Neuron (in vitro differentiated cells): ENCODE measurements at regions not wholly inside any gene's neighbourhood (a gene's known extent, or its start where the extent isn't known, plus 50 kb on each side); places are given as distances from the start of the nearest gene placed in this dataset.

Experiments used
- H2AFZ ChIP-seq: one replicate; pipeline ENCODE4 v1.6.1; 2013; ENCODE audit warnings: low read depth, mild to moderate bottlenecking, inconsistent platforms, low read length, moderate library complexity
- H3K27me3 ChIP-seq: one replicate; pipeline ENCODE4 v1.6.1; 2013; ENCODE audit warnings: low read length; ENCODE audit not compliant: insufficient read depth
- H3K36me3 ChIP-seq: one replicate; pipeline ENCODE4 v1.6.1; 2013; ENCODE audit warnings: low read length; ENCODE audit not compliant: insufficient read depth
- H3K4me1 ChIP-seq: one replicate; pipeline ENCODE4 v1.6.1; 2013; ENCODE audit warnings: low read length; ENCODE audit not compliant: insufficient read depth
- H3K4me3 ChIP-seq: 2 replicates; pipeline ENCODE4 v1.5.1; 2013; ENCODE audit warnings: mild to moderate bottlenecking, low read length, moderate library complexity
- H3K9me3 ChIP-seq: one replicate; pipeline ENCODE4 v1.6.1; 2013; ENCODE audit warnings: low read length

- Histone ChIP-seq H2AFZ (no peak overlapping the region), H3K9me3 (no peaks in the 10 kb centered on the region), H3K36me3 (no peaks in the 10 kb centered on the region), H3K4me3 (no peak overlapping the region), H3K4me1 (no peaks in the 10 kb centered on the region), H3K27me3 (no peaks in the 10 kb centered on the region)
Observed at GRCh38 chr7:131893631-131894340, 337.4 kb upstream of the PODXL start.

GRCh38 chr7:131890176-131890575, 333.7 kb upstream of the PODXL start:
- H3K4me1 ChIP-seq = no peaks in the 10 kb centered on the region
- no peak overlapping the region for H2AFZ ChIP-seq
- no peaks in the 10 kb centered on the region for H3K27me3 ChIP-seq
- H3K9me3 ChIP-seq = peaks cover 3% of the 10 kb centered on the region
- no peak overlapping the region for H3K4me3 ChIP-seq
- no peaks in the 10 kb centered on the region for H3K36me3 ChIP-seq

DNA sequence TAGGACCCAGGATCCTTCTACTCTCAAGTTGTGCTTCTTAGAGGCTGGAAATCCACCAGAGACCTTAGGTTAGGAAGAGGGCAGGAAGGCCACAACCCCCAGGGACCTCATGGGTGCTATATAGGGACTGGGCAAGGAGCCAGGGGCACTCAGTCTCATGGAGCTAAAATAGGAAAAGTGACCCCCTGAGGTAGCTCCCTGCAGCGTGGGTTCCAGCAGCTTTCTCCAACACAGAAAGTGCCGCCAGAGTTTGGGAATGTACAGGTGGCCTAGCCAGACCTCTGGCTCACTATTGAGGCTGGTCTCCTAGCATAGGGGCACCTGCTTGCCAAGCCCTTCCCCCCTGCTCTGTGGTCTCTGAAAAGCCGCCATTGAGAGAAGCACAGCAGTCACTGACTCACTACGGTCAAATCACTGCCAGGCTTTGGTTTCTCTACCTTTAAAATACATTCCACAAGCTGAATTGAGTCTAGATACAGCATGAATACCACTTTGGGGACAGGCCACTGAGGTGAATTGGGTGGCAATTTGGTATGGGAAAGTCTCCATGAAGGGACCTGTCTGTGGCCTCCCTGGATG, 333.2 kb upstream of the PODXL start:
- H3K9me3 ChIP-seq = peaks cover 3% of the 10 kb centered on the region
- no peaks in the 10 kb centered on the region for H3K4me1 ChIP-seq
- H3K36me3 ChIP-seq = no peaks in the 10 kb centered on the region
- no peak overlapping the region for H3K4me3 ChIP-seq
- no peak overlapping the region for H2AFZ ChIP-seq
- no peaks in the 10 kb centered on the region for H3K27me3 ChIP-seq

- Histone ChIP-seq H3K27me3 (no peaks in the 10 kb centered on the region), H3K4me1 (no peaks in the 10 kb centered on the region)
Observed at GRCh38 chr7:131883769-131884168, 327.3 kb upstream of the PODXL start.

DNA sequence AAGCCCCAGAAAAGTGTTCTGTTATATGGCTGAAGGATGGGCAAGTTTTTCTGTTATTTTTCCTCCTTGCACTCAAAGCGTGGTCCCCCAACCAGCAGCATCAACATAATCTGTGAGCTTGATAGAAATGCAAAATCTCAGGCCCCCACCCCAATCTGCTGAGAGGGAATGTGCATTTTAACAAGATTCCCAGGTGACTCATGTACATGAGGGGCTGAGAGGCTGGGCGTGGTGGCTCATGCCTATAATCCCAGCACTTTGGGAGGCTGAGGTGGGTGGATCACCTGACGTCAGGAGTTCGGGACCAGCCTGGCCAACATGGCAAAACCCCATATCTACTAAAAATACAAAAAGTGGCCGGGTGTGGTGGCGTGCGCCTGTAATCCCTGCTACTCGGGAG, 326.8 kb upstream of the PODXL start:
- Histone ChIP-seq H3K36me3 (no peaks in the 10 kb centered on the region), H3K9me3 (peaks cover 3% of the 10 kb centered on the region), H3K4me1 (no peaks in the 10 kb centered on the region), H3K27me3 (no peaks in the 10 kb centered on the region), H3K4me3 (no peak overlapping the region), H2AFZ (no peak overlapping the region)

More at GRCh38 chr7:131883769-131884168, 327.3 kb upstream of the PODXL start:
- H3K4me3 ChIP-seq = no peak overlapping the region
- no peaks in the 10 kb centered on the region for H3K36me3 ChIP-seq
- H2AFZ ChIP-seq = no peak overlapping the region
- peaks cover 3% of the 10 kb centered on the region for H3K9me3 ChIP-seq

GRCh38 chr7:131882321-131882720, 325.9 kb upstream of the PODXL start:
- Histone ChIP-seq H3K9me3 (peaks cover 3% of the 10 kb centered on the region), H3K4me3 (no peak overlapping the region), H3K4me1 (no peaks in the 10 kb centered on the region), H2AFZ (no peak overlapping the region), H3K27me3 (no peaks in the 10 kb centered on the region), H3K36me3 (no peaks in the 10 kb centered on the region)

DNA sequence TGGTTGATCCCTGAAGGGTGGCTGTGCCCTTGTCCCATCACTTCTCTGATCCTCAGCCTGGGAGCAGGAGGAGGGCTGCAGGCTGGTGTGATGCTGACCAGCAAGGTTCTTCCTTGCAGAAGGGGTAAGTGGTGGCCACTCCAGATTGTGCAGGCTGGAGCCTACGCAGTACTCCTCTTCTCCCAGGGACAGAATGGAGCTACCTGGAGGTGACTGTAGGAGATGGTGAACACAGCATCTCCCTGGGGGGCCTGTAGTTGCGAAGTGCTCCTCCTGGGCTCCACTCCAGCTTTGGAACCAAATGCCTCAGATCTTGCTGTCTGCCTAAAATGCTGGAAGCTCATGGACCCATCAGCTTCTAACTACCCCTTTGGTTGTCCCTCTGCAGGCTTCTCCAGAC, 323.6 kb upstream of the PODXL start:
- Histone ChIP-seq H3K4me1 (no peaks in the 10 kb centered on the region), H2AFZ (no peak overlapping the region), H3K36me3 (no peaks in the 10 kb centered on the region), H3K27me3 (no peaks in the 10 kb centered on the region), H3K9me3 (no peaks in the 10 kb centered on the region), H3K4me3 (no peak overlapping the region)

DNA sequence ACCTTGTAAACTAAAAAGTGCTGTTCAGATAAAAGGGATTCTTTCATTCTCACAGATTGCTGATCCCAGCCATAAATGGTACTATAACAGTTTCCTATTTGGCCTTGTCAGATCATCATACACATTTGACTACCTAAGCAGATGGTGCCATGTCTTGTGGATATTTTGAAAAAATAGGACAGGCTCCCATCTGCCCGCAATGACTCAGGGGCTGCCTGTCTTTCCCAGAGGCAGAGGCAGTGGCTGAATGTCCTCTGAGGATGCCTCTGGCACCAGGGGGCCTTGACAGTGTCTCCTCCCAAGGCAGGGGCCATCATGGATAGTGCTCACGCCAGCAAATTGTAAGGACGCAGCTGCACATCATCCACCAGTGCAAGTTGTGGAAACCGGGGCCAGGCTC, 323.0 kb upstream of the PODXL start:
- Histone ChIP-seq H3K4me1 (no peaks in the 10 kb centered on the region), H3K36me3 (no peaks in the 10 kb centered on the region), H3K9me3 (no peaks in the 10 kb centered on the region), H3K4me3 (no peak overlapping the region), H3K27me3 (no peaks in the 10 kb centered on the region), H2AFZ (no peak overlapping the region)

GRCh38 chr7:131878777-131879176, 322.3 kb upstream of the PODXL start:
- H3K36me3 ChIP-seq = no peaks in the 10 kb centered on the region
- H3K4me3 ChIP-seq = no peak overlapping the region
- no peaks in the 10 kb centered on the region for H3K9me3 ChIP-seq
- H2AFZ ChIP-seq = no peak overlapping the region
- H3K4me1 ChIP-seq = no peaks in the 10 kb centered on the region
- H3K27me3 ChIP-seq = no peaks in the 10 kb centered on the region

- Histone ChIP-seq H3K36me3 (no peaks in the 10 kb centered on the region), H3K4me3 (no peak overlapping the region), H3K9me3 (no peaks in the 10 kb centered on the region), H2AFZ (no peak overlapping the region), H3K27me3 (no peaks in the 10 kb centered on the region), H3K4me1 (no peaks in the 10 kb centered on the region)
Observed at GRCh38 chr7:131873581-131873980, 317.2 kb upstream of the PODXL start.

DNA sequence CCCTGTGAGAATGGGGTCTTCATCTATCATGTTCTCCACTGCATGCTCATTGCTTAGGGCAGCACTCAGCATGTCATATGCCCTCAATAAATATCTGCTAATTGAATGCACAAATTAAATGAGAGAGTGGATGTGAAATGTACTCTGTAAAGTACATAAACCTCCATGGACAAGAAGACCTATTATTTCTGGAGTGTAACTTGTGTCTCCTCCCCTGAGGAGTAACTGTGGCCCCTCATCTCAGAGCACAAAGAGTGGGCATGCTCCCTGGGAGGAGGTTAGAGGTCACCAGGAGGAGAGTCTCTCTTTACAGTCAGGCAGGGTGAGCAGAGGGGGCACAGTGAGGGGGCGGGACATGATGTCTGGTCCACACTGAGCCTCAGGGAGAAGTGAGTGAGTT, 313.6 kb upstream of the PODXL start:
- Histone ChIP-seq H3K27me3 (no peaks in the 10 kb centered on the region), H3K9me3 (no peaks in the 10 kb centered on the region), H3K36me3 (no peaks in the 10 kb centered on the region), H3K4me3 (no peak overlapping the region), H2AFZ (no peak overlapping the region), H3K4me1 (no peaks in the 10 kb centered on the region)

- H3K4me1 ChIP-seq = no peaks in the 10 kb centered on the region
- no peaks in the 10 kb centered on the region for H3K27me3 ChIP-seq
- no peak overlapping the region for H2AFZ ChIP-seq
- H3K9me3 ChIP-seq = no peaks in the 10 kb centered on the region
- no peaks in the 10 kb centered on the region for H3K36me3 ChIP-seq
- no peak overlapping the region for H3K4me3 ChIP-seq
Observed at GRCh38 chr7:131869169-131869844, 312.9 kb upstream of the PODXL start.

DNA sequence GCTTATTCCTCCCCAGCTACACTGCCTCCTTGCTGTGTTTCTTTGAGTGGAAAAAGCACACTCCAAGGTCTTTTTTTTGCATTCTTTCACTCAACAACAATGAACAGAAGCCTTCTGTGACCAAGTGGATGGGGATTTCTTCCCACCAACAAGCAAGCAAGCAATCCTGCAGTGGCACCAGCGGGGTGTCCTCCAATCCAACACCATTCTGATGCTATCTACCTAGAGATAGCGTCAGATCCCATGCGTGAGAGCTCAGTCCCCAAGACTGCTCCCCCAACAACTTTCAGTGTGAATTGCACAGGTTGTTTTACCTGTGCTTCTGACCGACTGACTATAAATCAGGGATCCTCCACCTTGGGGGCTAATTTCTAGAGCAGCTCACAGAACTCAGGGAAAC, 311.0 kb upstream of the PODXL start:
- Histone ChIP-seq H3K27me3 (no peaks in the 10 kb centered on the region), H2AFZ (no peak overlapping the region), H3K4me3 (no peak overlapping the region), H3K9me3 (no peaks in the 10 kb centered on the region), H3K36me3 (no peaks in the 10 kb centered on the region), H3K4me1 (no peaks in the 10 kb centered on the region)
